GM12878 (cell line): ENCODE measurements at regions not wholly inside any gene's neighbourhood (a gene's known extent, or its start where the extent isn't known, plus 50 kb on each side); places are given as distances from the start of the nearest gene placed in this dataset.

ENCODE experiments used
- BACH1 ChIP-seq: fragments of 450-650 bp; IDR thresholded peaks from 2 replicates; pipeline ENCODE4 v1.6.1; 2017; ENCODE audit warnings: mild to moderate bottlenecking, borderline replicate concordance
- EP300 ChIP-seq, 2 experiments: fragments of 150-350 bp in 1 of 2; IDR thresholded peaks; 2 replicates each; pipeline ENCODE4 v1.6.1; 2011 to 2012; ENCODE audit warnings: low read depth in 2 of 2, low read length in 2 of 2, borderline replicate concordance in 1 of 2, improper control_type of control experiment in 1 of 2, inconsistent platforms in 1 of 2; ENCODE audit not compliant: control insufficient read depth in 1 of 2
- FOXM1 ChIP-seq: IDR thresholded peaks from 2 replicates; pipeline ENCODE4 v1.6.1; 2012; ENCODE audit warnings: low read depth, mild to moderate bottlenecking, inconsistent platforms, low read length, moderate library complexity
- GABPA ChIP-seq: IDR thresholded peaks from 2 replicates; pipeline ENCODE4 v1.6.1; 2014; ENCODE audit warnings: antibody characterized with exemption, low read depth, mild to moderate bottlenecking, inconsistent platforms
- POLR2A ChIP-seq: IDR thresholded peaks from 2 replicates; pipeline ENCODE4 v1.6.1; 2011; ENCODE audit warnings: low read depth, mild to moderate bottlenecking, low read length
- POLR2AphosphoS5 ChIP-seq: IDR thresholded peaks from 2 replicates; pipeline ENCODE4 v1.6.1; 2011; ENCODE audit warnings: mild to moderate bottlenecking, low read length, inconsistent platforms
- REST ChIP-seq: IDR thresholded peaks from 2 replicates; pipeline ENCODE4 v1.6.1; 2012; ENCODE audit warnings: mild to moderate bottlenecking, low read depth, low read length
- STAT1 ChIP-seq: fragments of 450-650 bp; conservative IDR thresholded peaks from 2 replicates; pipeline ENCODE4 v1.6.1; 2014; ENCODE audit warnings: antibody characterized with exemption, mild to moderate bottlenecking
- TF ChIP-seq, protein P1 (sequence below), 3 experiments: IDR thresholded peaks in 2 of 3; conservative IDR thresholded peaks in 1 of 3; 2 replicates each; pipeline ENCODE4 v1.5.1; 2011; ENCODE audit warnings: low read depth in 3 of 3, low read length in 3 of 3, mild to moderate bottlenecking in 3 of 3, control low read depth in 2 of 3, moderate library complexity in 2 of 3, inconsistent platforms in 1 of 3, mixed read lengths in 1 of 3; ENCODE audit not compliant: control insufficient read depth in 2 of 3, insufficient read depth in 1 of 3; ENCODE audit errors: extremely low read depth in 1 of 3

DNA sequence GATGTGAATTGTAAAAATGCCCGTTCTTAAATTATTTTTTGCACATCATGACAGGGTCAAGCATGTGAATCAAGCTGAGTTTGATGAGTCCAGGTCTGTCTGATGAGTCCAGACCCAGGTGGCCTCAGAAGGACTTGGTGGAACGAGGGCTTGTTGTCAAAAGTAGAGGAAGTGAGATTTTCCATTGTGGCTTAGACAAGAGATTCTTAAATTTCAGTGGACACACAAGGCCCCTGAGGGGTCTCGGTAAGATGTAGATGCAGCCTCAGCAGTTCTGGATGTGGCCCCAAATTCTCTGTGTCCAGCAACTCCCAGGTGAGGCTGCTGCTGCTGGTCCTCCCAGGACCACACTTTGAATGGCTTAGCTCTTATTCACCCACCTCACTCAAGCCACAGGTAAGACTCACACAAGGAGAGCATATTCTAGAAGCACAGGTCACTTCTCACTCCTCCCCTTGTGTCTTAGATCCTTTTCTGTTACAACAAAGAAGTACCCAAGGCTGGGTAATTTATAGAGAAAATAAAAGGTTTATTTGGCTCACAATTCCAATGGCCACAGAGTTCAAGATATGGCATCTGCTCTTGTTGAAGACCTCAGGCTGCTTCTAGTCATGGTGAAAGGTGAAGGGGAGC lies 98.8 kb downstream of the GGTLC2 start:
- no peak for TF ChIP-seq POLR2A
- TF ChIP-seq, protein P1, sequence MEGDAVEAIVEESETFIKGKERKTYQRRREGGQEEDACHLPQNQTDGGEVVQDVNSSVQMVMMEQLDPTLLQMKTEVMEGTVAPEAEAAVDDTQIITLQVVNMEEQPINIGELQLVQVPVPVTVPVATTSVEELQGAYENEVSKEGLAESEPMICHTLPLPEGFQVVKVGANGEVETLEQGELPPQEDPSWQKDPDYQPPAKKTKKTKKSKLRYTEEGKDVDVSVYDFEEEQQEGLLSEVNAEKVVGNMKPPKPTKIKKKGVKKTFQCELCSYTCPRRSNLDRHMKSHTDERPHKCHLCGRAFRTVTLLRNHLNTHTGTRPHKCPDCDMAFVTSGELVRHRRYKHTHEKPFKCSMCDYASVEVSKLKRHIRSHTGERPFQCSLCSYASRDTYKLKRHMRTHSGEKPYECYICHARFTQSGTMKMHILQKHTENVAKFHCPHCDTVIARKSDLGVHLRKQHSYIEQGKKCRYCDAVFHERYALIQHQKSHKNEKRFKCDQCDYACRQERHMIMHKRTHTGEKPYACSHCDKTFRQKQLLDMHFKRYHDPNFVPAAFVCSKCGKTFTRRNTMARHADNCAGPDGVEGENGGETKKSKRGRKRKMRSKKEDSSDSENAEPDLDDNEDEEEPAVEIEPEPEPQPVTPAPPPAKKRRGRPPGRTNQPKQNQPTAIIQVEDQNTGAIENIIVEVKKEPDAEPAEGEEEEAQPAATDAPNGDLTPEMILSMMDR (IDR thresholded peaks at IDR 0.05 in 2 of 3, conservative IDR thresholded peaks at IDR 0.05 in 1 of 3; ENCODE audit: control insufficient read depth in 2 of 3, extremely low read depth in 1 of 3, insufficient read depth in 1 of 3, low read depth in 3 of 3, low read length in 3 of 3), result no peak
- TF ChIP-seq REST, result no peak
- no peak for TF ChIP-seq POLR2AphosphoS5
- TF ChIP-seq BACH1, result no peak
- TF ChIP-seq FOXM1, result no peak
- TF ChIP-seq STAT1, result no peak
- TF ChIP-seq EP300 (IDR thresholded peaks at IDR 0.05; ENCODE audit: borderline replicate concordance in 1 of 2, control insufficient read depth in 1 of 2, low read depth in 2 of 2, low read length in 2 of 2), result no peak
- no peak for TF ChIP-seq GABPA
